ENCODE measurements at regions not wholly inside any gene's neighbourhood (a gene's known extent, or its start where the extent isn't known, plus 50 kb on each side); places are given as distances from the start of the nearest gene placed in this dataset.
A peak's percentile ranks its signal among the peaks of the same experiment; 100 is the strongest.

- no peaks in the 10 kb centered on the region for H3K4me1 ChIP-seq (ENCODE audit: control insufficient read depth, insufficient read depth, low read length)
- H3K27me3 ChIP-seq (ENCODE audit: control insufficient read depth, insufficient read depth, low read length) = no peaks in the 10 kb centered on the region
- peak; percentile 43 for DNase-seq (ENCODE audit: low read depth, low spot score)
- WGBS (ENCODE audit: insufficient coverage, insufficient read length) = no CpG with 5 or more reads among the region's 7 CpGs
- H3K4me3 ChIP-seq (ENCODE audit: low read length) = no peak overlapping the region
- no peaks in the 10 kb centered on the region for H3K36me3 ChIP-seq (ENCODE audit: control insufficient read depth, insufficient read depth, low read length)
- no peaks in the 10 kb centered on the region for H3K9me3 ChIP-seq (ENCODE audit: control insufficient read depth, insufficient read depth, low read length)
- H3K27ac ChIP-seq (ENCODE audit: low read length) = no peak overlapping the region
Measured at GRCh38 chr11:11157185-11157584, 195.9 kb downstream of the CSNK2A3 start.

GRCh38 chr11:11155962-11156815, 196.9 kb downstream of the CSNK2A3 start:
- no CpG with 5 or more reads among the region's 33 CpGs for WGBS (ENCODE audit: insufficient coverage, insufficient read length)
- peak; percentile 45 for DNase-seq (ENCODE audit: low read depth, low spot score)
- H3K4me1 ChIP-seq (ENCODE audit: control insufficient read depth, insufficient read depth, low read length) = no peaks in the 10 kb centered on the region
- no peaks in the 10 kb centered on the region for H3K27me3 ChIP-seq (ENCODE audit: control insufficient read depth, insufficient read depth, low read length)
- no peak overlapping the region for H3K27ac ChIP-seq (ENCODE audit: low read length)
- H3K9me3 ChIP-seq (ENCODE audit: control insufficient read depth, insufficient read depth, low read length) = no peaks in the 10 kb centered on the region
- H3K4me3 ChIP-seq (ENCODE audit: low read length) = no peak overlapping the region
- no peaks in the 10 kb centered on the region for H3K36me3 ChIP-seq (ENCODE audit: control insufficient read depth, insufficient read depth, low read length)

GRCh38 chr11:11152877-11153276, 200.2 kb downstream of the CSNK2A3 start:
- Histone ChIP-seq H3K9me3 (ENCODE audit: control insufficient read depth, insufficient read depth, low read length) (no peaks in the 10 kb centered on the region), H3K27ac (ENCODE audit: low read length) (no peak overlapping the region), H3K4me1 (ENCODE audit: control insufficient read depth, insufficient read depth, low read length) (peaks cover under 1% of the 10 kb centered on the region; the same call in 1 of the 2 replicates), H3K27me3 (ENCODE audit: control insufficient read depth, insufficient read depth, low read length) (no peaks in the 10 kb centered on the region), H3K36me3 (ENCODE audit: control insufficient read depth, insufficient read depth, low read length) (no peaks in the 10 kb centered on the region), H3K4me3 (ENCODE audit: low read length) (no peak overlapping the region)
- WGBS (ENCODE audit: insufficient coverage, insufficient read length) = no CpG with 5 or more reads among the region's 4 CpGs
- DNase-seq (ENCODE audit: low read depth, low spot score) = no peak

- WGBS (ENCODE audit: insufficient coverage, insufficient read length) = no CpG with 5 or more reads among the region's 8 CpGs
- H3K9me3 ChIP-seq (ENCODE audit: control insufficient read depth, insufficient read depth, low read length) = no peaks in the 10 kb centered on the region
- peaks cover 1% of the 10 kb centered on the region; the same call in 1 of the 2 replicates for H3K4me1 ChIP-seq (ENCODE audit: control insufficient read depth, insufficient read depth, low read length)
- H3K27ac ChIP-seq (ENCODE audit: low read length) = no peak overlapping the region
- no peak for DNase-seq (ENCODE audit: low read depth, low spot score)
- H3K36me3 ChIP-seq (ENCODE audit: control insufficient read depth, insufficient read depth, low read length) = no peaks in the 10 kb centered on the region
- H3K4me3 ChIP-seq (ENCODE audit: low read length) = no peak overlapping the region
- H3K27me3 ChIP-seq (ENCODE audit: control insufficient read depth, insufficient read depth, low read length) = no peaks in the 10 kb centered on the region
Measured at GRCh38 chr11:11149671-11150459, 203.2 kb downstream of the CSNK2A3 start.

GRCh38 chr11:11148596-11148995, 204.5 kb downstream of the CSNK2A3 start:
- Histone ChIP-seq H3K27me3 (ENCODE audit: control insufficient read depth, insufficient read depth, low read length) (no peaks in the 10 kb centered on the region), H3K27ac (ENCODE audit: low read length) (no peak overlapping the region), H3K9me3 (ENCODE audit: control insufficient read depth, insufficient read depth, low read length) (no peaks in the 10 kb centered on the region)

GRCh38 chr11:11148104-11148509, 204.9 kb downstream of the CSNK2A3 start:
- H3K4me1 ChIP-seq (ENCODE audit: control insufficient read depth, insufficient read depth, low read length) = peaks cover 1% of the 10 kb centered on the region; the same call in 1 of the 2 replicates
- WGBS (ENCODE audit: insufficient coverage, insufficient read length) = no CpG with 5 or more reads among the region's 5 CpGs
- H3K36me3 ChIP-seq (ENCODE audit: control insufficient read depth, insufficient read depth, low read length) = no peaks in the 10 kb centered on the region
- H3K27ac ChIP-seq (ENCODE audit: low read length) = no peak overlapping the region
- no peak overlapping the region for H3K4me3 ChIP-seq (ENCODE audit: low read length)
- H3K9me3 ChIP-seq (ENCODE audit: control insufficient read depth, insufficient read depth, low read length) = no peaks in the 10 kb centered on the region
- peak; percentile 52 for DNase-seq (ENCODE audit: low read depth, low spot score)
- no peaks in the 10 kb centered on the region for H3K27me3 ChIP-seq (ENCODE audit: control insufficient read depth, insufficient read depth, low read length)

More at GRCh38 chr11:11148596-11148995, 204.5 kb downstream of the CSNK2A3 start:
- Histone ChIP-seq H3K36me3 (ENCODE audit: control insufficient read depth, insufficient read depth, low read length) (no peaks in the 10 kb centered on the region), H3K4me1 (ENCODE audit: control insufficient read depth, insufficient read depth, low read length) (peaks cover 1% of the 10 kb centered on the region; the same call in 1 of the 2 replicates), H3K4me3 (ENCODE audit: low read length) (no peak overlapping the region)
- no peak for DNase-seq (ENCODE audit: low read depth, low spot score)
- no CpG with 5 or more reads among the region's 4 CpGs for WGBS (ENCODE audit: insufficient coverage, insufficient read length)

GRCh38 chr11:11146830-11147229, 206.2 kb downstream of the CSNK2A3 start:
- Histone ChIP-seq H3K4me3 (ENCODE audit: low read length) (no peak overlapping the region), H3K27me3 (ENCODE audit: control insufficient read depth, insufficient read depth, low read length) (no peaks in the 10 kb centered on the region), H3K27ac (ENCODE audit: low read length) (no peak overlapping the region), H3K9me3 (ENCODE audit: control insufficient read depth, insufficient read depth, low read length) (no peaks in the 10 kb centered on the region), H3K4me1 (ENCODE audit: control insufficient read depth, insufficient read depth, low read length) (peaks cover 1% of the 10 kb centered on the region; the same call in 1 of the 2 replicates), H3K36me3 (ENCODE audit: control insufficient read depth, insufficient read depth, low read length) (no peaks in the 10 kb centered on the region)
- WGBS (ENCODE audit: insufficient coverage, insufficient read length) = no CpG with 5 or more reads among the region's 5 CpGs
- DNase-seq (ENCODE audit: low read depth, low spot score) = no peak

GRCh38 chr11:11143849-11144248, 209.2 kb downstream of the CSNK2A3 start:
- H3K36me3 ChIP-seq (ENCODE audit: control insufficient read depth, insufficient read depth, low read length) = no peaks in the 10 kb centered on the region
- no peak overlapping the region for H3K27ac ChIP-seq (ENCODE audit: low read length)
- H3K9me3 ChIP-seq (ENCODE audit: control insufficient read depth, insufficient read depth, low read length) = no peaks in the 10 kb centered on the region
- H3K4me3 ChIP-seq (ENCODE audit: low read length) = no peak overlapping the region
- H3K4me1 ChIP-seq (ENCODE audit: control insufficient read depth, insufficient read depth, low read length) = peaks cover 1% of the 10 kb centered on the region; the same call in 1 of the 2 replicates
- no peak for DNase-seq (ENCODE audit: low read depth, low spot score)
- no peaks in the 10 kb centered on the region for H3K27me3 ChIP-seq (ENCODE audit: control insufficient read depth, insufficient read depth, low read length)
- no CpG with 5 or more reads among the region's 6 CpGs for WGBS (ENCODE audit: insufficient coverage, insufficient read length)

- H3K4me3 ChIP-seq (ENCODE audit: low read length) = no peak overlapping the region
- DNase-seq (ENCODE audit: low read depth, low spot score) = no peak
- no peaks in the 10 kb centered on the region for H3K9me3 ChIP-seq (ENCODE audit: control insufficient read depth, insufficient read depth, low read length)
- H3K27me3 ChIP-seq (ENCODE audit: control insufficient read depth, insufficient read depth, low read length) = no peaks in the 10 kb centered on the region
- H3K4me1 ChIP-seq (ENCODE audit: control insufficient read depth, insufficient read depth, low read length) = no peaks in the 10 kb centered on the region
- no CpG with 5 or more reads among the region's 4 CpGs for WGBS (ENCODE audit: insufficient coverage, insufficient read length)
- H3K27ac ChIP-seq (ENCODE audit: low read length) = no peak overlapping the region
- no peaks in the 10 kb centered on the region for H3K36me3 ChIP-seq (ENCODE audit: control insufficient read depth, insufficient read depth, low read length)
Measured at GRCh38 chr11:11142430-11142829, 210.6 kb downstream of the CSNK2A3 start.

GRCh38 chr11:11141065-11141464, 212.0 kb downstream of the CSNK2A3 start:
- DNase-seq (ENCODE audit: low read depth, low spot score) = no peak
- no CpG with 5 or more reads among the region's 1 CpG for WGBS (ENCODE audit: insufficient coverage, insufficient read length)
- Histone ChIP-seq H3K27ac (ENCODE audit: low read length) (no peak overlapping the region), H3K4me1 (ENCODE audit: control insufficient read depth, insufficient read depth, low read length) (no peaks in the 10 kb centered on the region), H3K4me3 (ENCODE audit: low read length) (no peak overlapping the region), H3K27me3 (ENCODE audit: control insufficient read depth, insufficient read depth, low read length) (no peaks in the 10 kb centered on the region), H3K9me3 (ENCODE audit: control insufficient read depth, insufficient read depth, low read length) (no peaks in the 10 kb centered on the region), H3K36me3 (ENCODE audit: control insufficient read depth, insufficient read depth, low read length) (no peaks in the 10 kb centered on the region)

Data from iPS DF 6.9 (cell line).